HepG2 (cell line): ENCODE measurements at regions not wholly inside any gene's neighbourhood (a gene's known extent, or its start where the extent isn't known, plus 50 kb on each side); places are given as distances from the start of the nearest gene placed in this dataset.
A peak's percentile ranks its signal among the peaks of the same experiment; 100 is the strongest.

Experiments
- ATAC-seq: fragments of 200-7000 bp; cut with Tn5 transposase; 3 replicates; pipeline ENCODE4 v1.9.1; 2020; ENCODE audit warnings: mild to moderate bottlenecking, moderate library complexity
- BruUV-seq: library from RNA; stranded (reverse); fragments of 400-500 nt; replicated peaks from 2 replicates; lab custom pipeline; 2021; lab: Mats Ljungman, UMichigan
- CTCF ChIA-PET: fragments of 300-600 bp; formaldehyde crosslinking; extraction: SDS; loops from one replicate; lab custom pipeline; 2021; ENCODE audit warnings: low total read pairs, inconsistent platforms, low intra/inter-chr PET ratio; lab: Yijun Ruan, JAX
- POLR2A ChIA-PET: fragments of 350-600 bp; sonication (Branson Sonifier 250); formaldehyde crosslinking; loops from one replicate; lab custom pipeline; 2020; ENCODE audit warnings: antibody characterized with exemption, inconsistent platforms; lab: Yijun Ruan, JAX
- DNase-seq: peaks from one replicate; pipeline ENCODE4 v3.0.0-alpha.2; 2015; ENCODE audit warnings: low spot score
- FAIRE-seq: peaks from 3 replicates; lab custom pipeline; 2011; peaks lifted over from hg19 to GRCh38; lab: Jason Lieb, UNC
- H2AFZ ChIP-seq: one replicate; pipeline ENCODE4 v1.6.1; 2011; ENCODE audit warnings: low read length, inconsistent platforms
- H3K27ac ChIP-seq: fragments of 300-600 bp; 3 replicates; pipeline ENCODE4 v1.8.0; 2011; ENCODE audit warnings: mixed run types, mild to moderate bottlenecking, mixed read lengths, low read length, inconsistent platforms; ENCODE audit not compliant: insufficient read depth; ENCODE audit errors: extremely low read length
- H3K27me3 ChIP-seq, 2 experiments: fragments of 200-600 bp in 1 of 2; 2 replicates in 1 of 2; 3 replicates in 1 of 2; pipeline versions ENCODE4 v1.6.0 to v1.8.0; 2011; ENCODE audit warnings: low read length in 2 of 2, mild to moderate bottlenecking in 2 of 2, moderate library complexity in 2 of 2, inconsistent platforms in 1 of 2; ENCODE audit not compliant: insufficient read depth in 2 of 2, control insufficient read depth in 1 of 2
- H3K36me3 ChIP-seq, 2 experiments: fragments of 200-600 bp in 1 of 2; replicated peaks in 1 of 2; 2 replicates in 1 of 2; 3 replicates in 1 of 2; pipeline versions ENCODE4 v1.5.1 to v1.8.0; 2011; ENCODE audit warnings: low read length in 2 of 2, inconsistent platforms in 1 of 2; ENCODE audit not compliant: insufficient read depth in 2 of 2, control insufficient read depth in 1 of 2
- H3K4me1 ChIP-seq: 2 replicates; pipeline ENCODE4 v1.5.1; 2012; ENCODE audit warnings: low read length, inconsistent platforms; ENCODE audit not compliant: insufficient read depth
- H3K4me2 ChIP-seq: 2 replicates; pipeline ENCODE4 v1.6.0; 2011; ENCODE audit warnings: low read depth, low read length, inconsistent platforms
- H3K4me3 ChIP-seq, 3 experiments: fragments of 200-600 bp in 1 of 3; sonication (generic), shearing (Covaris generic) in 1 of 3; replicated peaks in 1 of 3; 2 replicates each; pipeline ENCODE4 v1.5.1; 2011 to 2016; ENCODE audit warnings: low read length in 3 of 3, inconsistent platforms in 2 of 3, low read depth in 2 of 3, mild to moderate bottlenecking in 2 of 3, control low read depth in 1 of 3, mixed read lengths in 1 of 3; ENCODE audit not compliant: insufficient read depth in 1 of 3
- H3K79me2 ChIP-seq: one replicate; pipeline ENCODE4 v1.6.1; 2011; ENCODE audit warnings: low read length, inconsistent platforms; ENCODE audit not compliant: insufficient read depth
- H3K9ac ChIP-seq: 2 replicates; pipeline ENCODE4 v1.6.0; 2011; ENCODE audit warnings: mild to moderate bottlenecking, low read depth, low read length, inconsistent platforms; ENCODE audit not compliant: insufficient read depth
- H3K9me3 ChIP-seq: 2 replicates; pipeline ENCODE4 v1.5.1; 2012; ENCODE audit warnings: mild to moderate bottlenecking, low read length
- H4K20me1 ChIP-seq: 2 replicates; pipeline ENCODE4 v1.6.0; 2011; ENCODE audit warnings: inconsistent platforms, mild to moderate bottlenecking, low read length, moderate library complexity; ENCODE audit not compliant: insufficient read depth
- ERF ChIP-seq: IDR thresholded peaks from 2 replicates; pipeline ENCODE4 v1.6.1; 2018; ENCODE audit warnings: missing biosample characterization, missing genetic modification reagents
- KDM3A ChIP-seq: IDR thresholded peaks from 2 replicates; pipeline ENCODE4 v1.6.1; 2018; ENCODE audit warnings: low read depth, missing compliant biosample characterization
- NR0B2 ChIP-seq: sonication (generic); formaldehyde crosslinking; IDR thresholded peaks from 2 replicates; pipeline ENCODE4 v1.4.0; 2020; ENCODE audit warnings: mild to moderate bottlenecking, missing genetic modification reagents
- TSC22D2 ChIP-seq: sonication (generic); formaldehyde crosslinking; IDR thresholded peaks from 2 replicates; pipeline ENCODE4 v1.5.1; 2020; ENCODE audit warnings: missing genetic modification reagents, mild to moderate bottlenecking, borderline replicate concordance
- ZBTB33 ChIP-seq: sonication (generic); formaldehyde crosslinking; IDR thresholded peaks from 2 replicates; pipeline ENCODE4 v1.4.0; 2020; ENCODE audit warnings: missing genetic modification reagents
- ZBTB38 ChIP-seq: sonication (generic); formaldehyde crosslinking; IDR thresholded peaks from 2 replicates; pipeline ENCODE4 v1.5.1; 2020; ENCODE audit warnings: mild to moderate bottlenecking, missing genetic modification reagents
- ZNF337 ChIP-seq: sonication (generic); formaldehyde crosslinking; IDR thresholded peaks from 2 replicates; pipeline ENCODE4 v1.5.1; 2020; ENCODE audit warnings: missing genetic modification reagents, low read depth, mild to moderate bottlenecking, borderline replicate concordance
- ZSCAN20 ChIP-seq: sonication (generic); formaldehyde crosslinking; IDR thresholded peaks from 2 replicates; pipeline ENCODE4 v1.4.0; 2020; ENCODE audit warnings: missing genetic modification reagents, mild to moderate bottlenecking, borderline replicate concordance
- WGBS: methylation state at CpG from one replicate; pipeline ENCODE4 v1.1.6; 2017; ENCODE audit warnings: low lambda C conversion rate; 5-methylcytosine and 5-hydroxymethylcytosine counted together
- in situ Hi-C: cut with HindIII; loops from 2 replicates; pipeline ENCODE4 v1.10.0; 2017; ENCODE audit warnings: low pct_unique_long_range_greater_than_20kb; ENCODE audit not compliant: extremely low pct_ligation_motif_present
- intact Hi-C: fragments of 100-400 bp; cut with micrococcal nuclease; formaldehyde crosslinking; loops from one replicate; pipeline ENCODE4 v1.10.0; 2022; ENCODE audit not compliant: unreplicated experiment

- peak; percentile 63; the same call in 1 of the 2 replicates for TF ChIP-seq ZBTB38
- TF ChIP-seq KDM3A = no peak
- 0 out of 2 replicates have a peak, but pooled peaks have one; percentile 12 for TF ChIP-seq ZNF337 (CRISPR knock-in tag)
- TF ChIP-seq ERF (CRISPR knock-in tag) = no peak
- no peak for TF ChIP-seq TSC22D2 (CRISPR knock-in tag)
- TF ChIP-seq NR0B2 (CRISPR knock-in tag) = no peak
- no peak for TF ChIP-seq ZSCAN20 (CRISPR knock-in tag)
- peak; percentile 22; the same call in 1 of the 2 replicates for TF ChIP-seq ZBTB33 (CRISPR knock-in tag)
- in situ Hi-C loops (no loop called here), intact Hi-C loops (no loop called here)
- Histone ChIP-seq H3K27ac (no peak overlapping the region), H3K4me1 (peaks cover 85% of the 10 kb centered on the region), H3K9me3 (peaks cover 18% of the 10 kb centered on the region), H3K9ac (no peak overlapping the region), H3K4me3 (no peak overlapping the region), H3K79me2 (no peaks in the 10 kb centered on the region), H3K36me3 (no peaks in the 10 kb centered on the region; a peak in 1 of 5 replicates), H3K4me2 (no peak overlapping the region), H2AFZ (no peak overlapping the region), H3K27me3 (no peaks in the 10 kb centered on the region), H4K20me1 (no peaks in the 10 kb centered on the region)
- no peak for FAIRE-seq
- no peak for DNase-seq
- 97% methylated on average over 9 of the region's 11 CpGs for WGBS
- BruUV-seq = no TSS peak
- POLR2A ChIA-PET = no interaction called here
- CTCF ChIA-PET = no interaction called here
- no peak for ATAC-seq
These were observed 74.7 kb upstream of the SLC22A16 start for GRCh38 chr6:110551088-110551487.
